SK-N-SH treated with all-trans-retinoic acid at 6 μM for 48 hours (cell line): ENCODE measurements at regions not wholly inside any gene's neighbourhood (a gene's known extent, or its start where the extent isn't known, plus 50 kb on each side); places are given as distances from the start of the nearest gene placed in this dataset.

Experiments used
- ATAC-seq: fragments of 200-7000 bp; cut with Tn5 transposase; 3 replicates; pipeline ENCODE4 v1.9.1; 2020; ENCODE audit warnings: mild to moderate bottlenecking, moderate library complexity
- ARNTL ChIP-seq: fragments of 450-650 bp; formaldehyde crosslinking; IDR thresholded peaks from 2 replicates; pipeline ENCODE4 v1.5.0; 2020; ENCODE audit warnings: low read depth, mild to moderate bottlenecking, moderate library complexity, borderline replicate concordance
- CSDC2 ChIP-seq: fragments of 250-450 bp; sonication (Bioruptor Pico); IDR thresholded peaks from 2 replicates; pipeline ENCODE4 v1.5.0; 2020; ENCODE audit warnings: mild to moderate bottlenecking, moderate library complexity
- ESRRG ChIP-seq: fragments of 250-450 bp; sonication (Bioruptor Pico); IDR thresholded peaks from 2 replicates; pipeline ENCODE4 v1.6.1; 2021; ENCODE audit warnings: mild to moderate bottlenecking
- GLIS3 ChIP-seq: fragments of 250-450 bp; sonication (Bioruptor Pico); IDR thresholded peaks from 2 replicates; pipeline ENCODE4 v1.5.0; 2020; ENCODE audit warnings: mild to moderate bottlenecking, moderate library complexity
- ISL1 ChIP-seq: fragments of 250-450 bp; sonication (Bioruptor Pico); IDR thresholded peaks from 2 replicates; pipeline ENCODE4 v2.1.2; 2022; ENCODE audit warnings: mild to moderate bottlenecking, moderate library complexity
- OSR1 ChIP-seq: fragments of 250-450 bp; sonication (Bioruptor Pico); IDR thresholded peaks from 2 replicates; pipeline ENCODE4 v1.8.0; 2022; ENCODE audit warnings: moderate library complexity, mild to moderate bottlenecking, inconsistent platforms
- PPARA ChIP-seq: fragments of 250-450 bp; sonication (Bioruptor Pico); IDR thresholded peaks from 2 replicates; pipeline ENCODE4 v1.5.0; 2020; ENCODE audit warnings: mild to moderate bottlenecking, borderline replicate concordance
- RARB ChIP-seq: fragments of 250-450 bp; sonication (Bioruptor Pico); IDR thresholded peaks from 2 replicates; pipeline ENCODE4 v1.8.0; 2021; ENCODE audit warnings: mild to moderate bottlenecking, moderate library complexity
- SNAI2 ChIP-seq: fragments of 250-450 bp; sonication (Bioruptor Pico); IDR thresholded peaks from 2 replicates; pipeline ENCODE4 v1.5.0; 2020; ENCODE audit warnings: mild to moderate bottlenecking, moderate library complexity
- TCF4 ChIP-seq: fragments of 250-450 bp; sonication (Bioruptor Pico); IDR thresholded peaks from 2 replicates; pipeline ENCODE4 v1.8.0; 2021; ENCODE audit warnings: mild to moderate bottlenecking, moderate library complexity, borderline replicate concordance
- TOX ChIP-seq: fragments of 250-450 bp; sonication (Bioruptor Pico); IDR thresholded peaks from 2 replicates; pipeline ENCODE4 v1.8.0; 2021; ENCODE audit warnings: mild to moderate bottlenecking, moderate library complexity, borderline replicate concordance
- ZC3H10 ChIP-seq: fragments of 250-450 bp; sonication (Bioruptor Pico); IDR thresholded peaks from 2 replicates; pipeline ENCODE4 v1.5.1; 2021; ENCODE audit warnings: mild to moderate bottlenecking, moderate library complexity
- ZNF565 ChIP-seq: fragments of 450-650 bp; formaldehyde crosslinking; conservative IDR thresholded peaks from 2 replicates; pipeline ENCODE4 v1.5.0; 2020; ENCODE audit warnings: low read depth, mild to moderate bottlenecking, moderate library complexity
- ZNF70 ChIP-seq: fragments of 450-650 bp; formaldehyde crosslinking; IDR thresholded peaks from 2 replicates; pipeline ENCODE4 v1.5.0; 2020; ENCODE audit warnings: mild to moderate bottlenecking, moderate library complexity
- ZNF8 ChIP-seq: fragments of 450-650 bp; formaldehyde crosslinking; IDR thresholded peaks from 2 replicates; pipeline ENCODE4 v1.5.0; 2020; ENCODE audit warnings: mild to moderate bottlenecking, moderate library complexity
- TF ChIP-seq, protein P1 (sequence below): fragments of 250-450 bp; sonication (Bioruptor Pico); IDR thresholded peaks from 2 replicates; pipeline ENCODE4 v1.5.0; 2020; ENCODE audit warnings: mild to moderate bottlenecking, moderate library complexity
- TF ChIP-seq, protein P2 (sequence below): fragments of 250-450 bp; sonication (Bioruptor Pico); IDR thresholded peaks from 2 replicates; pipeline ENCODE4 v1.5.1; 2020; ENCODE audit warnings: low read depth, mild to moderate bottlenecking, moderate library complexity
- TF ChIP-seq, protein P3 (sequence below): fragments of 250-450 bp; sonication (Bioruptor Pico); IDR thresholded peaks from 2 replicates; pipeline ENCODE4 v1.5.1; 2021; ENCODE audit warnings: mild to moderate bottlenecking, moderate library complexity
- TF ChIP-seq, protein P4 (sequence below): fragments of 250-450 bp; sonication (Bioruptor Pico); IDR thresholded peaks from 2 replicates; pipeline ENCODE4 v1.8.0; 2021; ENCODE audit warnings: low read depth, mild to moderate bottlenecking, moderate library complexity, borderline replicate concordance
- TF ChIP-seq, protein P5 (sequence below): fragments of 250-450 bp; sonication (Bioruptor Pico); IDR thresholded peaks from 2 replicates; pipeline ENCODE4 v1.8.0; 2020; ENCODE audit warnings: mild to moderate bottlenecking, moderate library complexity, borderline replicate concordance

DNA sequence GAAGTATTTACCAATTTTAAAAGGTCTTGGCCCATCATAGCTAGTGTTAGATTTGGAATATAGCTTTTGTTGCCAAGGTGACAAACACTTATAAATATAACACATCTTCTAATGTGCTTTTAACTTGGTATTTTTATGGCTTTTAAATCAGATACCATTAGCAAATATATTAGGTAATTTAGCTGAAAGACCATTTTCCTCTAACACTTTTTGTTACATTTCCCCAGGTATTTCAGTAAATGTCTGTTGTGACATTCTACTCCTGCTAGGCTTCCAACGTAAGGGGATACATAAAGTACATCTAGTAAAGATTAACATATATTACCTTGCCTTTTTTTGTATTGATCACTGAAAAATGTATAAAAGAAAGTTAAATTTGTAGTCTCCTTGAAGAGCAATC, 75.0 kb upstream of the SEM1 start:
- TF ChIP-seq ZNF8 (CRISPR knock-in tag) (no peak), ESRRG (no peak)
- no peak for ATAC-seq

DNA sequence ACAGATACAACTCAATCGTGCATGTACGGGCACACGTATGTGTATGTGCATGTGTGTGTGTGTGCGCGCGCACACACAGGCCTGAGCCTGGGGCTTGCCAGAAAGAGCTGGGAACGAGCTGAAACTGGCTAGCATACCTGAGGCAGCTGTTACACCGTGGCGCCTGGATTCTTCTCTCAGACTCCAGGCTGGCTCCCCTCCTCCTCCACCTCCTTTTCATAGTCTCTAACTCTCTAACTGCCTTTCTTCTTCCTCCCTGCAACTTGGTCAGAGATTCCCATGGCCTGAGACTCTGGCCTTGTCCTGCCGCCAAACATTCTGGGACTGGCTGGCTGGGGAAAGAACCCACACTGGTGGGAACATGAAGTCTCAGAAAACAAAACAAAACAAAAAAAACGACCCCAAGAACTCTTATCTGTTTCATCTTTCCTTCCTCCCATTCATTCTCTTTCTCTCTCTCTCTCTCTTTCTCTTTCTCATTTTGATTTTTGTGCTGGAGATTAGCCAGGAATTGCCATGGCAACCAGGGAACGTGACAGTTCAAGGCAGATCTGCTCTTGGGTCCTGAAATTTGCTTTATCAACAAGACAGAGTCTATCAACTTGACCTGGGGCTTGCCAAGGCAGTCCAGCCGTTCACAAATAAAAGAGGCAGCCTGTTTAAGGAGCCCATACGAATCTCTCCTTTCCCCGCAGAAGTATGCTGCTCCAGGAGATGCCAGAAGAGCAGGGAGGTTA, 76.8 kb upstream of the SEM1 start:
- no peak for ATAC-seq
- TF ChIP-seq SNAI2 (CRISPR knock-in tag) (no peak), TOX (CRISPR knock-in tag) (no peak), CSDC2 (no peak), ZC3H10 (CRISPR knock-in tag) (no peak), PPARA (CRISPR knock-in tag) (no peak)
- TF ChIP-seq, all 23 proteins: peak for 0

DNA sequence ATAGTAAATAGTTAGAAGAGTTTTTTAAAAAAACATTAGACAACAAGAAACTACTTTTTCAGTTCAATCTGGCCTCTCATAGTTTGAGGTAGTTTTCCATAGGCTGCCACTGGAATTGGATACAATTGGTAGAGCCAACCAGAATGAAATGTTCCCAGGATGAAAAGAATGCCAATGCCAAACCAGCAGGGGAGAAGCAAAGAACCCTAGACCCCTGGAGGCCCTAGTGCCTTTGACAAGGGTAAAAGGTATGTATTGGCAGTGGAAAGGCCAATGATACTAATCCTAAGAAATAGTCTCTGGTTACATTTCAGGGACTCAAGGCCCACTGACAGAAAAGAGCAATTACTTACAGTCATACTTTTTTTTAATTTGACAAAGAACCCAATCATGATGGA, 77.4 kb upstream of the SEM1 start:
- ATAC-seq = no peak
- TF ChIP-seq SNAI2 (CRISPR knock-in tag) = no peak
- no peak for TF ChIP-seq CSDC2
- TF ChIP-seq GLIS3 = no peak

DNA sequence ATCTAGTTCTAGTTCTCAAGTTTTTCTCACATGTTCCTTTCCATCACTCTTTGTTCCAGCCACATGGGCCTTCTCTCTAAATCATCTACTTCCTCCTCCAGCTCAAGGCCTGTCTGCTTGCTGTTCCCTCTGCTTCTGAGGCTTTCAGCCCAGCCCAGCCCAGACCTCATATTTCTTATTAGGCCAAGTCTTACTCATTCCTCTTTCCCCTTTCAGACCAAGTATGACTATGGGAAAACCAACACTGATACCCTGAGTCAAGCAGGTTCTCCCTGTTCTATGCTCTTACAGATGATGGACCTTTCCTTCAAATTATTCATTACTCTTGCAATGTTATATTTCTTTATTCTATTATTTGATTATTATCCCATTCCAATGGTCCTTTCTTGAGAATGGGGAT, 80.3 kb upstream of the SEM1 start:
- ATAC-seq = no peak
- TF ChIP-seq, protein P1, sequence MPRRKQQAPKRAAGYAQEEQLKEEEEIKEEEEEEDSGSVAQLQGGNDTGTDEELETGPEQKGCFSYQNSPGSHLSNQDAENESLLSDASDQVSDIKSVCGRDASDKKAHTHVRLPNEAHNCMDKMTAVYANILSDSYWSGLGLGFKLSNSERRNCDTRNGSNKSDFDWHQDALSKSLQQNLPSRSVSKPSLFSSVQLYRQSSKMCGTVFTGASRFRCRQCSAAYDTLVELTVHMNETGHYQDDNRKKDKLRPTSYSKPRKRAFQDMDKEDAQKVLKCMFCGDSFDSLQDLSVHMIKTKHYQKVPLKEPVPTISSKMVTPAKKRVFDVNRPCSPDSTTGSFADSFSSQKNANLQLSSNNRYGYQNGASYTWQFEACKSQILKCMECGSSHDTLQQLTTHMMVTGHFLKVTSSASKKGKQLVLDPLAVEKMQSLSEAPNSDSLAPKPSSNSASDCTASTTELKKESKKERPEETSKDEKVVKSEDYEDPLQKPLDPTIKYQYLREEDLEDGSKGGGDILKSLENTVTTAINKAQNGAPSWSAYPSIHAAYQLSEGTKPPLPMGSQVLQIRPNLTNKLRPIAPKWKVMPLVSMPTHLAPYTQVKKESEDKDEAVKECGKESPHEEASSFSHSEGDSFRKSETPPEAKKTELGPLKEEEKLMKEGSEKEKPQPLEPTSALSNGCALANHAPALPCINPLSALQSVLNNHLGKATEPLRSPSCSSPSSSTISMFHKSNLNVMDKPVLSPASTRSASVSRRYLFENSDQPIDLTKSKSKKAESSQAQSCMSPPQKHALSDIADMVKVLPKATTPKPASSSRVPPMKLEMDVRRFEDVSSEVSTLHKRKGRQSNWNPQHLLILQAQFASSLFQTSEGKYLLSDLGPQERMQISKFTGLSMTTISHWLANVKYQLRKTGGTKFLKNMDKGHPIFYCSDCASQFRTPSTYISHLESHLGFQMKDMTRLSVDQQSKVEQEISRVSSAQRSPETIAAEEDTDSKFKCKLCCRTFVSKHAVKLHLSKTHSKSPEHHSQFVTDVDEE = no peak
- TF ChIP-seq RARB (CRISPR knock-in tag) (no peak), SNAI2 (CRISPR knock-in tag) (no peak), ZNF565 (CRISPR knock-in tag) (no peak)
- TF ChIP-seq, all 23 proteins: peak for 0

DNA sequence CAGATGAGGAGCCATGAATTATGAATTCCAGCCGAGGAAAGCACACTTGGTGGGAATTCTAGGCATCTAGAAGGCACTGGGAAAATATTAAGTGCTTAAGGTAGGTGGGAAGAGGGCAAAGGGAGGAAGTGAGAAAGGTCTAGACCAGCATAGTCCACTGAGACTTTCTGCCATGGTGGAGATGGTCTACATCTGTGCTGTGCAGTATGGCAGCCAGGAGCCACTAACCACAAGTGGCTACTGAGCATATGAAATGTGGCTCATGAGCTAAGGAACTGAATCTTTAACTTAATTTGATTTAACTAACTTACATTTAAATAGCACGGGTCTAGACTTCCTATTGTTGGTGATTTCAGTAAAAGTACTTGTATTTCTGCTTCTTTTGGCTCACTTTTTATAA, 82.5 kb upstream of the SEM1 start:
- ATAC-seq = no peak
- TF ChIP-seq, protein P2, sequence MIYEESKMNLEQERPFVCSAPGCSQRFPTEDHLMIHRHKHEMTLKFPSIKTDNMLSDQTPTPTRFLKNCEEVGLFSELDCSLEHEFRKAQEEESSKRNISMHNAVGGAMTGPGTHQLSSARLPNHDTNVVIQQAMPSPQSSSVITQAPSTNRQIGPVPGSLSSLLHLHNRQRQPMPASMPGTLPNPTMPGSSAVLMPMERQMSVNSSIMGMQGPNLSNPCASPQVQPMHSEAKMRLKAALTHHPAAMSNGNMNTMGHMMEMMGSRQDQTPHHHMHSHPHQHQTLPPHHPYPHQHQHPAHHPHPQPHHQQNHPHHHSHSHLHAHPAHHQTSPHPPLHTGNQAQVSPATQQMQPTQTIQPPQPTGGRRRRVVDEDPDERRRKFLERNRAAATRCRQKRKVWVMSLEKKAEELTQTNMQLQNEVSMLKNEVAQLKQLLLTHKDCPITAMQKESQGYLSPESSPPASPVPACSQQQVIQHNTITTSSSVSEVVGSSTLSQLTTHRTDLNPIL (CRISPR knock-in tag) = no peak
- TF ChIP-seq, protein P1 = no peak
- no peak for TF ChIP-seq RARB (CRISPR knock-in tag)
- no peak for TF ChIP-seq OSR1 (CRISPR knock-in tag)
- TF ChIP-seq CSDC2 = no peak
- TF ChIP-seq ARNTL (CRISPR knock-in tag) = no peak
- no peak for TF ChIP-seq ZNF8 (CRISPR knock-in tag)
- TF ChIP-seq, protein P3, sequence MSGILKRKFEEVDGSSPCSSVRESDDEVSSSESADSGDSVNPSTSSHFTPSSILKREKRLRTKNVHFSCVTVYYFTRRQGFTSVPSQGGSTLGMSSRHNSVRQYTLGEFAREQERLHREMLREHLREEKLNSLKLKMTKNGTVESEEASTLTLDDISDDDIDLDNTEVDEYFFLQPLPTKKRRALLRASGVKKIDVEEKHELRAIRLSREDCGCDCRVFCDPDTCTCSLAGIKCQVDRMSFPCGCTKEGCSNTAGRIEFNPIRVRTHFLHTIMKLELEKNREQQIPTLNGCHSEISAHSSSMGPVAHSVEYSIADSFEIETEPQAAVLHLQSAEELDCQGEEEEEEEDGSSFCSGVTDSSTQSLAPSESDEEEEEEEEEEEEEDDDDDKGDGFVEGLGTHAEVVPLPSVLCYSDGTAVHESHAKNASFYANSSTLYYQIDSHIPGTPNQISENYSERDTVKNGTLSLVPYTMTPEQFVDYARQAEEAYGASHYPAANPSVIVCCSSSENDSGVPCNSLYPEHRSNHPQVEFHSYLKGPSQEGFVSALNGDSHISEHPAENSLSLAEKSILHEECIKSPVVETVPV (CRISPR knock-in tag) = no peak
- TF ChIP-seq, protein P4, sequence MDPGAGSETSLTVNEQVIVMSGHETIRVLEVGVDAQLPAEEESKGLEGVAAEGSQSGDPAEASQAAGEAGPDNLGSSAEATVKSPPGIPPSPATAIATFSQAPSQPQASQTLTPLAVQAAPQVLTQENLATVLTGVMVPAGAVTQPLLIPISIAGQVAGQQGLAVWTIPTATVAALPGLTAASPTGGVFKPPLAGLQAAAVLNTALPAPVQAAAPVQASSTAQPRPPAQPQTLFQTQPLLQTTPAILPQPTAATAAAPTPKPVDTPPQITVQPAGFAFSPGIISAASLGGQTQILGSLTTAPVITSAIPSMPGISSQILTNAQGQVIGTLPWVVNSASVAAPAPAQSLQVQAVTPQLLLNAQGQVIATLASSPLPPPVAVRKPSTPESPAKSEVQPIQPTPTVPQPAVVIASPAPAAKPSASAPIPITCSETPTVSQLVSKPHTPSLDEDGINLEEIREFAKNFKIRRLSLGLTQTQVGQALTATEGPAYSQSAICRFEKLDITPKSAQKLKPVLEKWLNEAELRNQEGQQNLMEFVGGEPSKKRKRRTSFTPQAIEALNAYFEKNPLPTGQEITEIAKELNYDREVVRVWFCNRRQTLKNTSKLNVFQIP (CRISPR knock-in tag) = no peak
- TF ChIP-seq ZC3H10 (CRISPR knock-in tag) = no peak
- TF ChIP-seq ISL1 (CRISPR knock-in tag) = no peak
- TF ChIP-seq, protein P5, sequence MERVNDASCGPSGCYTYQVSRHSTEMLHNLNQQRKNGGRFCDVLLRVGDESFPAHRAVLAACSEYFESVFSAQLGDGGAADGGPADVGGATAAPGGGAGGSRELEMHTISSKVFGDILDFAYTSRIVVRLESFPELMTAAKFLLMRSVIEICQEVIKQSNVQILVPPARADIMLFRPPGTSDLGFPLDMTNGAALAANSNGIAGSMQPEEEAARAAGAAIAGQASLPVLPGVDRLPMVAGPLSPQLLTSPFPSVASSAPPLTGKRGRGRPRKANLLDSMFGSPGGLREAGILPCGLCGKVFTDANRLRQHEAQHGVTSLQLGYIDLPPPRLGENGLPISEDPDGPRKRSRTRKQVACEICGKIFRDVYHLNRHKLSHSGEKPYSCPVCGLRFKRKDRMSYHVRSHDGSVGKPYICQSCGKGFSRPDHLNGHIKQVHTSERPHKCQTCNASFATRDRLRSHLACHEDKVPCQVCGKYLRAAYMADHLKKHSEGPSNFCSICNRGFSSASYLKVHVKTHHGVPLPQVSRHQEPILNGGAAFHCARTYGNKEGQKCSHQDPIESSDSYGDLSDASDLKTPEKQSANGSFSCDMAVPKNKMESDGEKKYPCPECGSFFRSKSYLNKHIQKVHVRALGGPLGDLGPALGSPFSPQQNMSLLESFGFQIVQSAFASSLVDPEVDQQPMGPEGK = no peak
- TF ChIP-seq TOX (CRISPR knock-in tag) = no peak
- TF ChIP-seq TCF4 (CRISPR knock-in tag) = no peak
- TF ChIP-seq GLIS3 = no peak
- TF ChIP-seq ZNF565 (CRISPR knock-in tag) = no peak
- TF ChIP-seq ZNF70 (CRISPR knock-in tag) = no peak
- no peak for TF ChIP-seq SNAI2 (CRISPR knock-in tag)
- no peak for TF ChIP-seq ESRRG
